NCI-H82 treated with DMSO at 0.1 percent for 48 hours (cell line): ENCODE measurements at regions not wholly inside any gene's neighbourhood (a gene's known extent, or its start where the extent isn't known, plus 50 kb on each side); places are given as distances from the start of the nearest gene placed in this dataset.
"Not testable (repeated sequence)": the region's sequence is repeated elsewhere in the genome, so short reads cannot be mapped to it uniquely, and the experiment has no call there.

Experiments
- DNase-seq: peaks from one replicate; lab custom pipeline; 2025; ENCODE audit not compliant: unreplicated experiment; lab: John Stamatoyannopoulos, UW

DNA sequence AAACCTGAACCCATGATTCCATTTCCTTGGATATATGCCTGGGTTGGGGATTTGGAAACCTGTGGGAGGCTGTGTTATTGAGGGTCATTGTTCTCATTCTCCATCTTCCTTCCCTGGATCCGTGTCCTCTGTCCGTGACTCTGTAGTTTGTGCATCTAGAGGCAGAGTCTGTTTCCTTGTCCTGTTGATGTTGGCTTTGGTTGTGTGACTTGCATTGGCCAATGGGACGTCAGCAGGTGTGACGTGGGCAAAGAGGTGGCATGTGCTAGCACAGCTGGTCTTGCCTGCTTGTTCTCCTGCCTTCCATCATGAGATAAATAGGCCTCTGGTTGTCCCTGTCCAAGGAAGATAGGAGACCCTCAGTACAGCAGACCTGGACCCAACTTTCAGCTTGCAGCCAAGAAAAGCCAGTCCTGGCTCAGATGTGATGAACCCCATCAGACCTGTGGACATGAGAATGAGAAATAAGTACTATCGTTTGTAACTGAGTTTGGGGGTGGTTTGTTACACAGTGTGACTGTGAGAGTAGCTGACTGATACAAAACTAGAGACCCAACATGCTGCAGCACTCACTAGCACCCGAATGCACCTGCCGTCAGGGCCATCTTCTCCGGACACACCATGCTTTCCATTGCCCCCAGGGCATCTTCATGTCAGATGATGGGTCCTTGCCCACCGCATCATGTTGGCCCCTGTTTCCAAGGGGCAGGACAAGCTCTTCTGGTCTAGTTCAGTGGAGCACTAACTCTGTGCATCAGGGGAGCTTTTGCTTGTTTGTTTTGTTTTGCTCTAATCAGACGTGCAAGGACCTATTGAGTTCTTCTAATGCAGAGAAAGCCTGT is 195.3 kb upstream of the SULF2 start:
- no peak for DNase-seq

DNA sequence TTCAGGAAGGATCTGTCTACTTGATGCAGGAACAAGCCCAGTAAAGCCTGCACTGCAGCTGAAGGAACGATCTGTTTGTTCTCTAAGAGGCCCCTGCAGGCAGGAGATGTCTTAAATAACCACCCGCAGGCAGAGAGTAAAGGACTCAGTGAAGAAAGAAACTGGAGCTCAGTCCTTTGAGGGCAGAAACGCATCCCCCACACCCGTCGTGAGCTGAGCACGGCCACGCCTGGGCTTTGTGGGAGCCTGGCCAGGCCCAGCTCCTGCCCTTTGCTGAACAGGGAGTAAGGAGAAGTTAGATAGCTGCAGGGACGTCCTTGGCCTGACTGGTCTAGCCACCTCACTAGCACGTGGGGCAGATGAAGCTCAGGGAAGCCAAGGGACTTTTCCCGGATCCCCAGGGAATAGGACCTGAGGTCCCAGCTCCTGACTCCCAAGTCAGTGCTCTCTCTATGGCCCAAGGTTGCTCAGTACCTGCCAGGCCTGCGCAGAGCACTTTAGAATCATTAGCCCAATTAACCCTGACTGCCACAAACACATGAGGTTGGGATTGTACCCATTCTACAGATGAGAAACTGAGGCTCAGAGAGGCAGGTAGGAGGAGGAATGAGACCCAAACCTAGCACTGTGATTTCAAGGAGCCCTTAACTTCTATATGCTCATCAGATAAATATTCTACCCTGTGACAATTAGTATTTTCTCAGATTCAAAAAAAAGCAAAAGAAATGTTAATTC is 194.2 kb upstream of the SULF2 start:
- not testable (repeated sequence) for DNase-seq

DNA sequence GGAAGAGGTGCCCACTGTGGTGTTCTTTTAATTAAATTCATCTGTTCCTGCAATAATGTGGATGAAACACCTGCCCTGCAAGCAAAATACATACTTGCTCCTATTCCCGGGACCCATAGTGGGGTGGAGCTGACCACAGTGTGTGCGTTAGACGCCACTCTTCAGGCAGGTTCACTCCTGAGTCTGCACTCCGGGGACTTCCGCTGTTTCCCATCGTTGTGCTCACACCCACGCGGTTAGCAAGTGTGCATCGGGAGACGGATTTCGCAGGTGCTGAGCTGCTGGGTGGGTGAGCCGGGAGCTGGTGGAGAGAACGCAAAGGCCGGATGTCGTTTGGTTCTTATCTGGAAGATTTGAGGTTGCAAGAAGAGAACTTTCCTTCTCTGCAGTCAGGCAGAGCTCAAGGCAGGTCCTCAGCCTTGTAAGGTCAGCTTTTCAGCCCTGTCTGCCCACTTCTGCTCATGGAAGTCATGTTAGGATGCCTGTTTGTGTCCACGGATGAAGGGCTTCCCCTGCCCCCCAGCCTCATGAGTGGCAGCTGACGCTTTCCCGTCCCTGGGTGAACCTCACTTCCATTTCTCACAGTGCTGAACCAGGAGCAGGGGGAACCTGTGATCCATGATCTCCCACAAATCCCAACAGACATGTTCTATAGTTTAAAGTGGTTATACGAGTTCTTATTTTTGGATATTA is 193.3 kb upstream of the SULF2 start:
- DNase-seq = not testable (repeated sequence)

DNA sequence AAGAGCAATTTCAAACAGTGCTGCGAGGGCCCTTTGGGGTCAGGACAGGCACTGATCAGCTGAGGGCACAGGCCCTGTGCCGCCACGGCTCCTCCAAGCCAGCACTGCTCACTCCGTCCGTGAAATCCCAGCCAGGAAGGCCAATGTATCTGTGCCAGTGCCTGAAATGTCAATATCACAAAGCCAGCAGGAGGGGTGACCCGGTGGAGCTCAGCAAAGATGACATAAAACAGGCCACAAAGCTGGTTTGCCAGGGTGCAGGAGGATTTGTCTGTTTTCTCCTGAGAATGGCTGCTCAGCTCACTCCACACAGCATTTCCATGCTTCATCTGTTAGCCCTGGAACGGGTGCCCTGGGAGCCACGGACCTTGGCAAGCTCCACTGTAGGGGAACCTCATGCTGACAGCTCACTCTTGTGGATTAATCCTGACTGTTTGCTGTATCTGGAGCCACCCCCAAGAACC is 192.5 kb upstream of the SULF2 start:
- not testable (repeated sequence) for DNase-seq

DNA sequence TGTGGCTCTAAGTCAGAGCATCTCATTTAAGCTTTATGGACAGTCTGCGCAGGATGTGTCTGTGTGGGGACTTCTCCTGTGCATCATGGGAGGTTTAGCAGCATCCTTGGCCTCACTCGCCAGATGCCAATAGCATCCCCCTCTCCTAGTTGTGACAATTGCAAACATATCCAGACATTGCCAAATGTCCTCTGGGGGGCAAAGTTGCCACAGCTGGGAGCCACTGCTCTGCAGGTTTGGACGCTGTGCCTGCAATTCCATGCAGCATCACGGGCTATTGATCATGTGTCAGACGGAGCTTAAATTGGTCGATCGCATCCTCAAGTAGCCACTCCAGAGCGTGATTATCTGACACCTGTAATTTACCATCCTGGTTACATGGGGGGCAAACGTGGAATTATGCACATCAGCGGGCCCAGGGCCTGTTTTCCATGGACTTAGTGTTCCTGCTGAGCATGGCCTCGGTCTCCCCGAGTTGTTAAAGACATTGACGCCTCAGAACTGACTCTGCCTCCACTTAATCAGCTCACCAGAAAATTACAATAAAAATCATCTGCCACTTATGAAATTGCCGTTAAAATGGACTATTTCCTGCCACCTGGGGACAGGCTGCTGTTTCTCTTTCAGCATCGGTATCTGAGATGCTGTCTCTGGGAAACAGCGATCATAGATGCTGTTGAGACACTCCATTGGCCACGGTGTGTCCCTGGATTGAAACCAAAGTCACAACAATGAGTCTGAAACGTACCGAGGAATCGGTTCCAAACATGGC is 191.9 kb upstream of the SULF2 start:
- not testable (repeated sequence) for DNase-seq

DNA sequence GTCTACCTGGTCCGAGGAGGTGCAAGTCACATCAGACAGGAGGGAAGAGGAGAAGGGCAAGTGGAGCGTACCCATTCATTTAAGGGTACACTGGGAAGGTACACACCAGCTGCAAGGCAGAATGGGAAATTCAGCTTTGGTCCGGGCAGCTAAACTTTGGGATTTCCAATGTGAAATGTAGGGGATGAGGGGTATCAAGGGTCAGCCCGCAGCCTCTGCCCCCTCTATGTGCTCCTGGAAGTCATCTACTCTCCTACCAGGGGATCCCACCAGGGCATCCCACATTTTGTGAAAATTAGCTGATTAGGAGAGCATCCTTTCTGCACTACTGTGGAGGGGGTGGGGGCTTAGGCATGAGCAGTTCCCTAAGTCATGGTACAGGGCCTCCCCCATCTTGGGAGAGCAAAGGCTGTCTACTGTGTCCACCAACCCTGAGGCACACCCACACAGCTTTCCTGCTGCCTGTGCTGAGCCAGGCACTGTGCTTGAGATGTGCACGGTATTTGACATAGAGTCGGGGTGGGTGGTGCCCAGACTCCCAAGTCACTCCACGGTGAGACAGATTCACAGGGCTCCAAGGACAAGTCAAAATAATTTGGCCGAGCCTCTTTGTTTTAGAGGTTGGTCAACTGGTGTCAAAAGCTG is 189.1 kb upstream of the SULF2 start:
- DNase-seq = no peak

DNA sequence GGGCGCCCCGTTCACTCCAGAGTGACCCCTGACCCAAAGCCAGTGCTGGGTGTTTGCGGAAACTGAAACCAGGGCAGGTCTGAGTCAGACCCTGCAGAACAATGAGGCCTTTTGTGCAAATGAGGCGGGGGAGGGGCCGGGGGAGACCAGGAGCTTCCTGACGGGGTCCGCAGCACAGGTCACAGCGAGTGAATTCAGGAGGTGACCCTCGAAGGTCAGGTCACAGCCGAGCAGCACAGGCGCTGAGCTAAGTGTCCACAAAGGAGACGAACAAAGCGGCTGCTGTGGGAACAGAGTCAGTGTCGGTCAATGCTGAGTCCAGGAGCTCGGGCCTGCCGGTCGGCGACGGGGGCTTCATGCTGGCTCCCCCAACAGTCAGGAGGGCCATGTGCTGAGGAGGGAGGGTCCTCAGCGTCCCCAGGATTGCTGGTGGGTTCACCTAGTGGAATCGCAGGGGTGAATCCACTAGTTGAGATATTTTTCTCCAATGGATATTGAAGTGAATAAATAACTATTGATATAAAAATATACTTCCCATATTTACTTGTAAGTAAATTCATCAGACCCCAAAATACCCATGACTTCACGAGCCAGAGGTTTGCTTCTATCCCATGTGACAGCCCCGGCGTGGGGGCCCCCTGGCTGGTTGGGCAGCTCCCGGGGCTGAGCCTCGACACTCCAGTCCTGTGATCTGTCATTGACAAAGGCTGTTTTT is 188.4 kb upstream of the SULF2 start:
- no peak for DNase-seq

DNA sequence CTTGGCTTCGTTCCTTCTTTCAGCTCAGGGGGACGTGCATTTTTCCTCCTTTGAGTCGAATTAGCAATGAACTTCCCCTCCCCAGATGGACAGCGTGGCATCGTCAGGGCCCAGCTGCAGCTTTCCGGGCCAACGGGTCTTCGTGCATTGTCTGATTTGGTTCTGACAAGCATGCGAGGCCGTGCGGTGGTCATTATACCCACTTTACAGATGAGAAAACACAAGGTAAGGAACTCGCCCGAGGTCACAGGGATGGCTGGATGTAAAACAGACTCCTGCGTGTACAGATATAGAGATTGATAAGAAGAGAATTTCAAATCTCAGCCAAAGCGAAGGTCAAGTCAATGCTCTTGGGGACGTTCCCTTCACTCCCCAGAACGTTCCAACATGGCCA is 187.6 kb upstream of the SULF2 start:
- DNase-seq = no peak

DNA sequence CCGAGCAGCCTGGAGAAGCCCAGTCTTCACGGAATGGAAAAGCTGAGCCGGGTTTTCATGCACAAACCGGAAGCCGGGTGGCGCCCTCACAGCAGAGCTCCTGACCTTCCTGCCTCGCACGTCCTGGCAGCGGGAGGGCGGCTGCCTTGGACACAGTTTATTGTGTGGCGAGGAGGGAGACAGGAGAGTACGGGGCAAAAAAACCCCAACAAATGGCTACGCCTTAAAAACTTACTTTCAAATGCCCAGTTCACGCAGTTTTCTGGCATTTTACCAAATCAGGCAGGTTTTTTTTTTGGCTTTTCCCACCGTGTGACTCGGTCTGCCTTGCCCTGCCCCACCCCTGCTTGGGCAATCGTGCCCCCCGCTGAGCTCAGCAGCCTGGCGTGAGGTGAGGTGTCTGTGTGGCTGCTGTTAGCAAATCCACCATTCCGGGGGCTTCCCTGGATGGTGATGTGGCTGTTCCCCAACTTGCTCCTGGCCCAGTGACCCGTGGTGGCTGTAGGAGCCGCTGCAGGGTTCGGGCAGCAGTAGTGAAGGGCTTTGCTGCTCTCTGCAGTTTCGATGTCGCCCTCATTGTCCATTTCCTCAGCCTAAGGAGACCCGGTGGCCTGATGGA is 187.1 kb upstream of the SULF2 start:
- not testable (repeated sequence) for DNase-seq

DNA sequence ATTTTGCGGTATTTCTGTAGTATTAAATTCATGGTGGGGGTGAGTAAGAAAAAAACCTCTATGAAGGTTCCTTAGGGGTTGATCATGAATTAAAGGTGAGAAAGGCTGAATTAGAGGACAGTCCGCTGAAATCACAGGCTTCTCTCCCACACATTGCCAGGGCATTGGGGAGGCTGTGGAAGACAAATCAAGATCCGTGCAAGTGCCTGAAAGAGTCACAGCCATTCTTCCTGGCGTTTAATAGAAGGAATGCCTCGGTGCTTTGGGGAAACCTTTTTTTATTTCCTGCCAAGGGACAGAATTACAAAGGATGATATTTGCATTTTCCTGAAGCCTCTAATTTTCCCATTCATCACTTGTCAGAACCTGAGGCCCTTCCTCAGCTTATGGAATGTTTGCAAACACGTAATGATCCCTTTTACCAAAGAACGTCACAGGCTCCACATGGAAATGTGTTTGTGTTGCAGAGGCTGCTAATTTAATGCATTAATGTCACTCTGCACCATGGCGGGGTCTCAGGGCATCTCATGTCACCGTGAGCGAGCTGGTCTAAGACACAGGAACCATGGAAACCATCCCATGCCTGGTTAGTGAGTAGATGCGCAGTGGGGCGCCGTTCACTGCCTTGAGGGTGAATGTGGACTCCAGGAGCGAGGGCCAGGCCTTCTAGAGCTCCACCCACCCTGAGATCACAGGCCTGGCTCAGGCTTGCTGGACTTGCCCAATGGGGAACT is 185.9 kb upstream of the SULF2 start:
- DNase-seq = no peak

DNA sequence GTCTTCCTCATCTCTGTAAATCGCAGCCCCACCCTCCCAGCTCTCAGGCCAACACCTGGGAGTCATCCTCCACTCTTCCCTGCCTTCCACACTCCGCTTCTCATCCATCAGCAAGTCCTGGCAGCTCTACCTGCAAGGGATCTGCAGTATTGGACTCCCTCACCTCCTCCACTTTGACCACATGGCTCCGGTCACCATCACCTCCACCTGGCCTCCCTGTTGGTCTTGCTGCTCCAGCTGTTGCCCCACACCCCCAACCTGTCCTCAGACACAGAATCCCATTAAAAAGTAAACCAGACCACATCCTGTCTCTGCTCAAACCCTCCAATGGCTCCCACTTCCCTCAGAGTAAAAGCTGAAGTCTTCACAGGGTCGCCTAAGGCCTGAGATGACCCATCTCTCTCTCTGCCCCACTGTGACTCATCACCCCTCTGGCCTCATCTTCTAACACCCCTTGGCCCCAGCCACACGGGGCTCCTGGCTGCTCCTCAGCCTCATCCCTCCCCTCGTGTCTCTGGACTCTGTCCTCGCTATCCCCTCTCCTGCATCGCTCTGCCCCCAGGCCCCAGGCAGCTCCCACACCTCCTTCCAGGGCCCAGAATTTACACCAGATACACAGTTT is 185.1 kb upstream of the SULF2 start:
- DNase-seq = no peak

DNA sequence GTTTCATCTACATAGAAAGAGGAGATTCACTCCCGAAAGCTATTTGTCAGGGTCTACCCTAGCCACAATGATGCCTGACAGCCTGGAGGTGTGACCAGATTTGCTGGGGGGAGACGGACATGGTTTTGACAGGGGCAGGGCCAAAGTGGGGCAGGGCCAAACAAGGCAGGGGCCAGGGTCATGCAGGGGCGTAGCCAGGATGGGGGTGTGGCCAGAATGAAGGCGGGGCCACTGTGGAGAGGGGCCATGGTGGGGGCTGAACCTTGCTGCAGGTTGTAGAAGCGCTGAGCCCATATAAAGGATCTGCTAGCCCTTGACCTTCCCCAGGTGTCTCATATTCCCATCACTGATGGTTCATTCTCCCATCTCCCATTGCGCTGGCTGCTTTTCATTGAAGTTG is 184.1 kb upstream of the SULF2 start:
- no peak for DNase-seq

DNA sequence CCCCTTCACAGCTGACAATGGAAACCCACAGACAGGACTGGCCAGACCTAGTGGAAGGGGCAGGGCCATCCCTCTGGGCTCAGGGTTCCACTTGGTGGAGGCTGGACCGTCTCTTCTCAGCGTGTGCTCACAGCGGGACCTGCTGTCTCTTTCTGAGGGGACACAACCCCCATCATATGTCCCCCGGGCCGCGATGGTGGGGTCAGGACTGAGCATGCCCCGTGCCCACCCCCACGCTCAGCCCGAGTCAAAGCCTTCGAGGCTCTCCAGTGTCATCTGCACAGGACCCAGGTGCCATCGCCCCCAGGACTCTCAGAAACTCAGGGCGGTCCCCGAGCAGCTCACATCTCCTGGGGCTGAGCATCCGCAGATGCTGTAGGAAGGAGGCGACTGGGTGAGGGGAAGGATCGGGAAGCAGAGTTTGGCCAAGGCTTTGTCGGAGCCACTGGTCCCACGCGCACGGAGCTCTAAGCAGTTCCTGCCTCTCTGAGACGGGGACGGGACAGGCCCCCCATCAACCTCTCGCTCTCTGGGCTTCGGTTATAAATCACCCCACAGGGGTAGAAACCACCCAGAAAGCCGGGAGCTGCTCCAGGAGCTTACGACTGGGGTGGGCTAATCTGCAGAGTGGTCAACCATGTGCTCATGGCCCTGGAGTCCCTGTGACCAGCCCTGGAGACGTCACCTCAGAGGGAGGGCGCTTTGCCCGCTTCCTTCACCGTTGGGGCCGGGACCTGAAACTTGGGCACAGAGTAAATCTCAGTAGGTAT is 183.4 kb upstream of the SULF2 start:
- DNase-seq = no peak

DNA sequence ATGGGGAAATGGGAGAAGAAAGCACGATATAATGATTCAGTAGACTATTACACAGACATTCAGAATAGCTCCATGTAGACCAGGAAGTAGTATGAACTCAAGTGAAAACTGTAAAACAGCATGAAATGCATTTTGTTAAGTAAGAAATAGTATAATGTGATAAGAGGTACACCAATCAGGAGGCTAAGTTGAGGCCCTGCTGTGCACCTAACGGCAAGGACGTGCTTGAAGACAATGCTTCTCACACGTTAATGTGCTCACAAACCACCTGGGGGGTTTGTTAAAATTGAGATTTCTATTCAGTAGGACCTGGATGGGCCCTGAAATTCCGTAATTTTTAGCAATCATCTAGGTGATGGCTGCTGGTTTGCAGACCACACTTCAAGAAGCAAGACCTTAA is 178.9 kb upstream of the SULF2 start:
- no peak for DNase-seq

DNA sequence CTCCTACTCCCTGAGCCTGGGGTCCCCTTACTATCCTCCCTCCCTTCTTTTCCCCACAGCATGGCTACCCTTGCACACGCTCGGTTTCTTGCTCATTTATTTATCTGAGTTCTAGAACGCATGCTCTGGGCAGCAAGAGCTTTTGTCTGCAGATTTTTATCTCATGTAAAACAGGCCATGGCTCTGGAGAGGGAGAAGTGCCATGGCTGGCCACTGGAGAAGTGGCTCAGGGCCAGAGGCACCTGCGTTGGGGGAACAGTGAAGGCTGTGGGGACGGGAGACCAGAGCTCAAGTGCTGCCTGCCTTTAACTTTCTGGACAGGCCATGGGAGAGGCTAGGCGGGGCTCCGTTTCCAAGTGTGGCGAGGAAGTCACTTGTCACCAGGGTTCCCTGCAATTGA is 177.7 kb upstream of the SULF2 start:
- no peak for DNase-seq

DNA sequence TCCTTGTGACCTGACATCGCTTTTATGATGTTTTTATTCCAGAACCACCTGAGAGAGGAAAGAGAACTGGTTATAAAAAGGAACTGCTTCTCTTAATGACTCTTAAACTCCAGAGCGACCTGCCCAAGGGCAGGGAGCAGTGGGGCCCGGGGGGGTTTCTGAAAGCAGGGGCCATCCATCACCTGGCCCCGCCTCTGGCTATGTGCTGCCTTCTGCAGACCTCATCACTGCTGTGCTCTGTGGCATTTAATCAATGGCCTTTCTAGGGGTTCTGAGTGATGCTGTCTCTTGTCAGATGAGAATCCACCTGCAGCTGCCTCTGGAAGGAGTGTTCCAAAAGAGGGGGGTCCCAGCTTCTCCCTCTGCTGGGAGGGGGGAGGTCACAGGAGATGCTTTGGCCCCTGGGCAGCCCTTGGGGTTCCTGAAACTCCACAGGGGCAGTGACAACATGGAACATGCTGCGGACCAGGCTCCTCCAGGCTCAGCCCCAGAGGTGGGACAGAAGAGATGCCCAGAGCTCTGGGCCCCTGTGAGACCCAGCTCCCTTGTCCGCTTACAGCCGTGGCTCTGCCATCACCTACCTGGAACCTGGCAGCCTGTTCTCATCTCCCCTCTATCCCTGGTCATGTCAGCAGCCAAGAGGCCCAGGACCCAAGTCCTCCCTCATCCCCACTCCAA is 177.1 kb upstream of the SULF2 start:
- DNase-seq = no peak
